Sciatic nerve (tissue), 2 donors: ENCODE measurements at regions not wholly inside any gene's neighbourhood (a gene's known extent, or its start where the extent isn't known, plus 50 kb on each side); places are given as distances from the start of the nearest gene placed in this dataset.

Source experiments
- ATAC-seq: fragments of 200-7000 bp; cut with Tn5 transposase; one replicate; pipeline ENCODE4 v1.9.1; 2020; ENCODE audit warnings: mild to moderate bottlenecking, moderate library complexity
- DNase-seq: peaks from one replicate; pipeline ENCODE4 v3.0.0-alpha.2; 2020; ENCODE audit warnings: low spot score
- intact Hi-C: fragments of 100-400 bp; cut with DNase I; formaldehyde crosslinking; loops from one replicate; pipeline ENCODE4 v1.14.2; 2022
- donor health status: DM: no; HTN: no; CAD: no.
- donor health status: DM: no; HTN: no; CAD: no.

GRCh38 chr18:3354506-3354905 is 92.6 kb downstream of the MYL12B start:
- intact Hi-C loops, result loop anchor here (5.0 kb wide), 1 partner anchor 947 kb away; no protein-coding TSS in a partner anchor
- ATAC-seq, result no peak
- DNase-seq, result no peak

DNA sequence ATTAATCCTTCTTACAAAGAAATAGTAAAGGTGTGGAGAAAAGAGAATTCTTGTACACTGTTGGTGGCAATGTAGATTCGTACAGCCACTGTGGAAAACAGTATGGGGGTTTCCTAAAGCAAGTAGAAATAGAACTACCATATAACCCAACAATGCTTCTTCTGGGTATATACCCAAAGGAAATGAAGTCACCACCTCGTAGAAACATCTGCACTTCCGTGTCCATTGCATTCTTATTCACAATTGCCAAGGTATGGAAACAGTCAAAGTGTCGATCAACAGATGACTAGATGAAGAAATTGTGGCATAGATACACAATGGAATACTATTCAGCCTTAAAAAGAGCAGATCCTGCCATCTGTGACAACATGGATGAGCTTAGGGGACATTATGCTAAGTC is 93.4 kb upstream of the TGIF1 start:
- intact Hi-C loops, result no loop called here
- ATAC-seq (no peak), DNase-seq (no peak)

GRCh38 chr18:3357516-3357915 is 92.5 kb upstream of the TGIF1 start:
- DNase-seq (no peak), ATAC-seq (no peak)
- intact Hi-C loops, result no loop called here

GRCh38 chr18:3358310-3358709 is 91.7 kb upstream of the TGIF1 start:
- intact Hi-C loops, result no loop called here
- DNase-seq (no peak), ATAC-seq (peak; percentile 61)

GRCh38 chr18:3360211-3360610 is 89.8 kb upstream of the TGIF1 start:
- intact Hi-C loops, result no loop called here
- DNase-seq (no peak), ATAC-seq (peak; percentile 52)

GRCh38 chr18:3367491-3368091 is 82.4 kb upstream of the TGIF1 start:
- no peak for DNase-seq
- ATAC-seq, result peak; percentile 28
- intact Hi-C loops, result no loop called here

DNA sequence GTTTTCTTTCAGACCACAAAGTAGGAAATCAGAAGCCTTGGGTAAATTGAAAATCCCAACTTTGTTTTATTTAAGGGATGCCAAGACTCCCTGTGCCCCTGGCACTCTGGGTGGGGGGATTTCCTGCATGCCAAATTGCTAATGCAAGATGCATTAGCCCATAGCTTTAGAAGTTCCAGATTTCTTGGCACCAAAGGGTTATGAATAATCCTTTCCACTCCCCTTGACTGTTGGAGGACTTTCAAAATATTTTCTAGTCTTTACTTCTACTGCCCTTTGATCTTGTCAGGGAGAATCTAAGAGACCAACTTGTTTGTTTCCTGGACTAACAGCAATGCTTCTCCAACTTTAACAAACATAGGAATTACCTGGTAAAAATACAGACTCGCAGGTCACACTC is 81.8 kb upstream of the TGIF1 start:
- intact Hi-C loops, result no loop called here
- ATAC-seq, result peak; percentile 63
- DNase-seq, result no peak

DNA sequence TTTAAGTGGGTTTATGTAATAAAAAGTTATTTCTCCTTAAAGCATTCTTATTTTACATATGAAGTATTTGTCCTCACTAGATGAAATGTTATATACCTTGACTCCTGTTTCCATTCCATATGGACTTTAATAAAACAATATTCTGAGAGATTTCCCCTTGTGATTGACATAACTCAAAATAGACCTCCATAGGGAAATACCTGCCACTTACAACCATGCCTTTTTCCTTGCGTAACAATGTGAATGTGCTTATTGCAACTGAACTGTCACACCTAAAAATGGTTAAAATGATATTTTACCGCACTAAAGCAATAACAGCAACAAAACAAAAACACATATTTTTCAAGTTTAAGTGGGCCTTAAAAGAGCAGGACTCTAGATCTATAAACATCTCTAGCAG is 70.3 kb upstream of the TGIF1 start:
- DNase-seq (no peak), ATAC-seq (no peak)
- intact Hi-C loops, result no loop called here

DNA sequence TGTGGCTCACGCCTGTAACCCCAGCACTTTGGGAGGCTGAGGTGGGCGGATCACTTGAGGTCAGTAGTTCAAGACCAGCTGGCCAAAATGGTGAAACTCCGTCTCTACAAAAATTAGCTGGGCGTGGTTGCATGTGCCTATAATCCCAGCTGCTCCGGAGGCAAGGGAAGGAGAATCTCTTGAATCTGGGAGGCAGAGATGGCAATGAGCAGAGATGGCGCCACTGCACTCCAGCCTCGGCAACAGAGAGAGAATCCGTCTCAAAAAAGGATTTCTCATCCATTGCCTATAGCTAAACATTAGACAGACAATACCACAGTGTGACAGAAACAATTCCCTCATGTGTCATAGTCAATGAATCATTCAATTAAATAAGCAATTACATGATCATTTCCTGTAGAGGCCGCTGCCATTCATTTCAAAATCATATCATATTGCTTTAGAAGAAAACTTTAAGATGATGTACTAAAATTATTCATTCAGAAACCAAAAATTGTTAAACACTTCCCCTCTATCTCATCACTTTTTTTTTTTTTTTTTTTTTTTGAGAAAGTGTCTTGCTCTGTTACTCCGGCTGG is 69.5 kb upstream of the TGIF1 start:
- peak; percentile 64 for ATAC-seq
- intact Hi-C loops, result no loop called here
- DNase-seq, result no peak

- no peak for ATAC-seq
- intact Hi-C loops, result no loop called here
- no peak for DNase-seq
Measured at GRCh38 chr18:3383381-3383915, 66.5 kb upstream of the TGIF1 start.

DNA sequence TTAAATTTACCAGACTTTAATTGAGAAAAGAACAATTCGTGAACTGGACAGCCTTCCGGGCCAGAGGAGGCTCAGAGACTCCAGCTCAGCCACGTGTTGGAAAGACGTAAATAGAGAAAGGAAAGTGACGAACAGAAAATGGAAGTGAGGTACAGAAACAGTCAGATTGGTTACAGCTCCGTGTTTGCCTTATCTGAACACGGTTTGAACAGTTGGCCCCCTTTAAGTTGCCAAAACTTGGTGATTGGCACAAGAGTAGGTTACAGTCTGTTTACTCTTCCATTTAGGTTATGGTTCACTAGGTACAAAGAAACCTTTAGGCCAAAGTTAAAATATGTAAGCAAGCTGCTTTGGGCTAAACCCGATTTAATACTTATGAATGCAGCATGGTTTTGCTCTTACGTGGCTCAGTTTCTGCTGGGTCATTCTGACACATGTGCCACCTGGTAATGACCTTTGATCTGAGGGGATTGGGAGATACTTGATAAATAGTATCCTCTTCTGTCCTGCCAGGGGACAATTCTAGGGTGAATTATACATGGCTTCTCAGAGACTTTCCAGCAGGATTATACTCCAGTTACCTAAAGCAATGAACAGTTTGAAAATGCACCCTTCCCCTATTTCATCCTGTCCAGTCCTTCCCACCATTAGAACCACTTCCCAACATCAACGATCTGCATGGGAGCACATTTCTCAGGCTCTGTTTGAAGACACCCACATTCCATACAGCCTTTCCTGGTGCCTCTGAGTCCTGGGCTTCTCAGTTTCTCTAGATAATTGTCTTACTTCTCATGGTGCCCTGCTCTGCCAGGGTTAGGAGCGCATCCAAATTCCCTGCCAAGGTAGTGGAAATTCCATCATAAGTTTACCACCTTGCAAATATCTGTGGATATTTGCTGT is 65.1 kb upstream of the TGIF1 start:
- intact Hi-C loops, result no loop called here
- DNase-seq, result no peak
- ATAC-seq, result no peak

- ATAC-seq (no peak), DNase-seq (no peak)
- intact Hi-C loops, result no loop called here
Measured at GRCh38 chr18:3388323-3388722, 61.6 kb upstream of the TGIF1 start.

DNA sequence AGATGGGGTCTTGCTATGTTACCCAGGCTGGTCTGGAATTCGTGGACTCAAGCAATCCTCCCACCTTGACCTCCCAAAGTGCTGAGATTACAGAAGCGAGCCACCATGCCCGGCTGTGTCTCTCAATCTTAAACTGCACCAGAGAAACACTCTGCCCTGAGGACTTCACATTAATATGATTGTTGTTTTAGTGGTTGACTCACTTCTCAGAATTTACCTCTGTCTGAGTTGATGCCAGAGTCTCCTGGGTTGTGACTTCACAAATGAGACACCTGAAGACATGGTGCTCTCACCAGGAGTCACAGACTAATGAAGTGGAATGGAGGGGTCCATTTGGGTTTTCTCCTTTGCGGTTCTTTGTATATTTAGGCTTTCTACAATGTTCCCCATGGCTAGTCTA is 61.0 kb upstream of the TGIF1 start:
- intact Hi-C loops, result no loop called here
- DNase-seq (no peak), ATAC-seq (no peak)

- DNase-seq (no peak), ATAC-seq (no peak)
- intact Hi-C loops, result no loop called here
Measured at GRCh38 chr18:3389977-3390376, 60.0 kb upstream of the TGIF1 start.

DNA sequence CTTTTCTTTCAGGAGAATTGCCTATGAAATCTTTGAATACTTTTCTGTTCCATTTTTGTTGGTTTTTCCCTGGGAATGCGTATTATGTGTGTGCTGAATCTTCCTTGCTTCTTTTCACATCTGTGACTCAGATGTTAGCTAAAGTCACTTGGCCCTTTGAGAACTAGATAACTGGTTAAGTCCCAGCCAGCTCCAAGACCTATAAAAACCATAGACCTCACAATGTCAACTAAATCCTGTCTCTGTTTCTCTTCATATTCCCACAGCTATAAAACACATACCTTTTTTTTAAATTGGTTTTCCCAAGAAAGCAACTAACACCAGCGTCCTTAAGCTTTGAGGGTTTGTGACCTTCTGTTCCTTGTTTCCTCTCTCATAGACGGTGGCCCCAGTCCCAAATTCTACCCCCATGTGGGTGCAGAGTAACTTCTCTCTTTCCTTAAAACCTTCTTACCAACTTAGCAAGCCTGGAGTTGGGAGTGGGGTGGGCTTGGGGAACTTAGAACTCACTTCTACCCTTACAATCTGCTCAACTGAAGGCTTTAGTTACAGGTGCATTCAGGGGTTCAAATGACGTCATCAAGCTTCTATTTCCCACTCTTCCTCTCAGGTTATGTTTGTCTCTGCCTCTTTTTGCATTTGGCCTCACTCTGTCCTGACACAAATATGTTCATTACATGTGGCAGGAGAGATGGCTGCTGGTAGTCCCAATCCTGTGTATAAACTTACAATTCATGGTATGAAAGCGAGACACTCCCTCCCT is 58.1 kb upstream of the TGIF1 start:
- intact Hi-C loops, result no loop called here
- ATAC-seq (no peak), DNase-seq (no peak)

- intact Hi-C loops, result no loop called here
- no peak for DNase-seq
- ATAC-seq, result no peak
Measured at GRCh38 chr18:3392467-3392855, 57.5 kb upstream of the TGIF1 start.

DNA sequence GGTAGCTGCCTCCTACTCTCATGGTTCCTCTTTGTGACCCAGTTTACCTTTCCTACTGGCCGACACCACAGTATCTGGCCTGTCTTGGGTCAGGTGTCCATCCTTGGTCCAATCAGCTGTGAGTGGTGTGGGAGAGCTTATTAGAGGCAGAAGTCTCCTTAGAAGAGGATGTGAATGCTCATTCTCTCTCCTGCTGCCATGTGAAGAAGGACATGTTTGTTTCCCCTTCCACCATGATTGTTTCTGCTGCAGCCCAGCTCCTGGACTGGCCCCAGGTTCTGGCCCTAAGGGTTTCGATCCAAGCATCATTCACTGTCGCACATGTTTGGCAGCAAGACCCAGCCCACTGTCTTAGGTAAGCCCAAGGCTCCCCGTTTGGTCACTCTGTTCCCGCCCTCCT is 55.3 kb upstream of the TGIF1 start:
- no peak for DNase-seq
- ATAC-seq, result no peak
- intact Hi-C loops, result no loop called here

GRCh38 chr18:3395466-3395865 is 54.5 kb upstream of the TGIF1 start:
- intact Hi-C loops, result no loop called here
- ATAC-seq (no peak), DNase-seq (no peak)

DNA sequence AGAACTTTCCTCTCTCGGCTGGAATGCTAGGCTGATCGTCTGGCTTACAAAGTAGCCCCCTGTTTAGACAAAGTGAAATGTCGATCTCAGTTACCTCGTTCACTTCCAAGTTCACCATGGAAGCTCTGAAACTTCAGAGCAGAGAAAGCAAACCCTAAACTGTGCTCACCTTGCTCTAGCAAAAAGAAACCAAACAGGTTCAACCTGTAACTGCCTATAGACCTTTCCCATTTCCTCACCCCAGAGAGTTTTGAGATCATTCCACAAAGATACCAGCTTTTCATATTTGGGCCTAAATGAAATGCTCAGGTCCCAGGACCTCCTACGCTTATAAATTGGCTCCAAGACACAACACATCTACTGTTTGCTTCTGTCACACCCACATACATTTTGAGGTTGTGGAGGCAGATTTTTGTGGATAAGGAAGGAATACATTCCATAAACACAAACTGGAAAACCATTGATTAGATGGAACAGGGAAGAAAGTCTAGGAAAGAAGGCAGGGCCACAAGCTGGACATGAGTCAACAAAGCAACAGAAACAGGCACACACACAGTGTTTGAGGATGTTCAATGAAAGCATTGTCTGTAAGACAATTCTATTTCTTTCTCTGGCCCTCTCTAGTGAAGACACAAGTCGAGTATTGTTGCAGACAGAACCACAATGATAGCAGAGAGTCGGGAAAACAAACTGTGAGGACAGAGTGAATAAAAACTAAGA is 52.8 kb upstream of the TGIF1 start:
- DNase-seq, result no peak
- intact Hi-C loops, result no loop called here
- ATAC-seq, result no peak
